T-helper 2 cell treated with Interferon-gamma antibody and Interleukin-4, amounts not matched to agents 100 ng/mL and 5 ng/mL, for 36 hours (primary cell): ENCODE measurements at regions not wholly inside any gene's neighbourhood (a gene's known extent, or its start where the extent isn't known, plus 50 kb on each side); places are given as distances from the start of the nearest gene placed in this dataset.
"Not testable (repeated sequence)": the region's sequence is repeated elsewhere in the genome, so short reads cannot be mapped to it uniquely, and the experiment has no call there.

ENCODE experiments used
- intact Hi-C: fragments of 100-400 bp; cut with micrococcal nuclease; formaldehyde crosslinking; loops from one replicate; pipeline ENCODE4 v1.15.1; 2023

DNA sequence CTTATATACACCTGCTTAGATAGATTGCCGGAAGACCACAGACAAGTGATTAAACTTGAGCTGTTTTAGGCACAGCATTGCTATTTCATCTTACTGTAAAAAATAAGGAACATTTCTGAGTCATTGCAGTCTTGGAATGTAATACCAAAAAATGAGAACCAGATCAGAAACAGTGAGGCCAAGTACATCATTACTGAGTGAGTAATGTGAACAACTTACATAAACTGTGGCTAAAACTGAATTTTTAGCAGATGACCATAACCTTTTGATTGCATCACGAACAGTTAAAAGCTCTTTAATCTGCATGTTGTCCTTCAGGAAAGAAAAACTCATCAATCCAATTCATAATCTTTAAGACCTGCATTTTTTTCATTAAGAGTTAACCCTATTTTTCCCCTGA lies 157.1 kb upstream of the FGF10 start:
- intact Hi-C loops = no loop called here

DNA sequence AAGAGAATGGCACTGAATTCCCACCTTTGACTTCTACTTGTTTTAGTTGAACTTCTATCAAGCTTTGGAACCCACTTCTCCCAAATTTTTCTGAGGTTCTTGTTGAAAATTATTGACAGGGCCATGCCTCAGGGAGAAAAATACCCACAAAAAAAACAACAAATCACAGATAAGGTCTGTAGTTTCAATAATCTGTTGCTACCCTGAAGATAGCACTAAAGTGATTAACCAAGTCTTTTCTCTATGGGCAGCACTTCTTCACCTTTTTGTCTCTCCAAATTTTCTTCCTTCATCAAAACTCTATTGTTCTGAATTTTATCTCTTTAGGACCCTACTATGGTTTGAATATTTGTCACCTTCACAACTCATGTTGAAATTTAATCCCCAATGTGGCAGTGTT lies 154.3 kb upstream of the FGF10 start:
- intact Hi-C loops = no loop called here

DNA sequence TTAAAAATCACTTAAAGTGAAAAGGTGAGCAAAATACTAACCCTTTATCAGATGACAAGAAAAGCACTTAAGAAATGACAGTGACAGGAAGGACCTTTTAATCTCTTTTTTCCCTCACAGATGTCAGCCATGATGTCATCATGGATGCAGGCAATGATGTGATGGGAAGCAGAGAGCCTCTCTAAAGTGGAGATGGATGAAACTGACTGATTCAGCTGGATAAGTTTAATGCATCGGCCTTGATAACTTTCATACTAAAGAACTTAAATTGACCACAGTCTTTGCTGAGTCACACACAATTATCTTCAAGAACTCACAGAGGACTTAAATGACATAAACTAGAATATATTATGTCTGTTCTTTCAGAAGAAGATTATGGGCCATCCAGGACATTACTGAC lies 153.2 kb upstream of the FGF10 start:
- intact Hi-C loops = no loop called here

DNA sequence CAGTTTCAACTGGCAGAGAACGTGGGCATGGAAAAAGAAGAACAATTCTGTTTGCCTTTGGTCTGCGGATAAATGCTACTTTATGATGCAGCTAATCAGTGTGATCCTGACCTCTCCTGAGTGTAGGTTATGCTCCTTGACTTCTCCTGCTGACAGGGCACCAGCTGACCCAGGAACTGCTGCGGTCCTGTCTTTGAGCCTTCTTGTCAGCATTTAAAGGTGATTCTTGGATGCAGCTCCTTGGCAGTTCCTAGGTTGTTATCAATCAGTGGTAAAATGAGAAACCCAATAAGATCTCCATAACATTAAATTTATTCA lies 150.3 kb upstream of the FGF10 start:
- intact Hi-C loops = no loop called here

DNA sequence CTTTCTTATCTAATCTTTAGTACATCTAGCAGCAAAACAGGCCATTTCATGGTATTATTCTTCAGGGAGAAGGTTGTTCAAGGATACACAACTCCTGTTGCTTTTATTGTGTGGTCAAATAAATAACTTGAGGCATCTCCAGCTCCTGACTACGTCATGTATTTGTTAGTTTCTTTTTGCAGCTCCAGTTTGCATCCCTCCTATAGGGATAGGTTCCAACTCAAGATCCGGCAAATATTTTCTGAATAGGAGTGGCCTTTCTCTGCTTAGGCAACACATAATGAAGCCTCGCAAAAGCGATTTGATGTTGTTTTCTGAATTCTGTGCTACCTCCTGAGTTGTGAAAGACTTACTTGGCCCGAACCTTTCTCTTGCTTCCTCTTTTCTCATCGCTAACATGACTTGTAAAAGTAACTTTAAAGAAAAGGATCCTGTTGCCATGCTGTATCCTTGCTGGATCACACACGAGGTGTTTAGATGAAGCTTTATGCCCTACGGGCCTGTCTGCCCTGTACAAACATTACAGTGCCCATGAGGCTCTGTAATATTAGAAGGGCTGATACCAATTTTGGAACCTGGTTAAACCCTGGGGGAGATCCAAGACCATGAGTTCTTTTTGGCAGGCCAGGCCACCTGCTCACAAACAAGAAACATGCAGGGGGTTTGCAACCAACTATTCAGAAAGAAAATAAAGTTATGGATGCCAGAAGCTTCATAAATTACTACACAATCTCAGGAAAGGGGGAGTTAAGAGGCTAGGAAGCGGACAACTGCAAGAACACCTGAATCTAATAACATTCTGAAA lies 149.8 kb upstream of the FGF10 start:
- intact Hi-C loops = no loop called here

DNA sequence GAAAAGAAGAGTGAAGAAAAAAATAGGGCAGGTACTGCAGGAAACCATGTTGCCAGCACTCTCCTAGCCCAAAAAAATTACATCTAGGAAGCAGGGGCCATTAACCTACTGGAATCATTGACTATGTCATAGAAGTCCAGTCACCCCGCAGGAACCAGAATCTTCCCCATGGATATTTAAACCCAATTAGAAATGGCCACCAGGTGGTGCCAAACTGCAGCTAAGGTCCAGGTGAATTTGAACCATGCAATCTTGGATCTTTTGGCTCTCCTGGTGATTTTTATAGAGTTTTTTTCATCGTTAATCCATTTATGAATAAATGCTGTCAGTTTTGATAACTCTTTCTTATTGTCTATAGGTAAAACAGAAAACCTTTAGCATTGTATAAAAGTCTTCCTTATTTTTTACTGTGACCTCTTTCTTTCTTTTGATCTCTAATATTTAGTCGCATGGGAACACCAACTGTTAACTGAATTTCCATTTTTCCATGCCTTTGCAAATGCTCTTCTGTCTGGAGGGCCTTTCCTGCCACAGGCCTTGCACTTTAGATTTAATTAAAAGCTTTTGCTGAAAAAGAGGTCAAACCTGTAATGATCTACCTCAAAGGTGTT lies 147.5 kb upstream of the FGF10 start:
- intact Hi-C loops = loop anchor here (1.0 kb wide), 1 partner anchor 238 kb away; no protein-coding TSS in a partner anchor

DNA sequence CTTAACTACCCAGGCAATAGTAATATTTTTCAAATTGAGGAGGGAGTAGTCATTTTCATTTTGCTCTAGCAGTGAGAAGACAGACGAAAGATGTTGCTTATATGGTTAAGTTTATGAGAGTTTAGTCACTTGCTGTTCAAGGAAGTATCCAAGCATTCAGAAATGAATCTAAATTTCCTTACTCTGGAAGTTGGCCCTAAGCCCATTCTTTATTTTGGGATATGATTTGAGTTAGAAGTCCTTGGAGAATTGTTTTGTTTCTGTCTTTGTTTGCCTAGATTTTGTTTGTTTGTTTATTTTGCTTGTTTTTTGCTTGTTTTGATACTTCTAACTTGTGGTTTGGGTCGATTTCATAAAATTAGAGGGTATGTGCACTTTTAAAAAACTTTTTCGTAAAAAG lies 146.4 kb upstream of the FGF10 start:
- intact Hi-C loops = loop anchor here (1.0 kb wide), 1 partner anchor 239 kb away; no protein-coding TSS in a partner anchor

DNA sequence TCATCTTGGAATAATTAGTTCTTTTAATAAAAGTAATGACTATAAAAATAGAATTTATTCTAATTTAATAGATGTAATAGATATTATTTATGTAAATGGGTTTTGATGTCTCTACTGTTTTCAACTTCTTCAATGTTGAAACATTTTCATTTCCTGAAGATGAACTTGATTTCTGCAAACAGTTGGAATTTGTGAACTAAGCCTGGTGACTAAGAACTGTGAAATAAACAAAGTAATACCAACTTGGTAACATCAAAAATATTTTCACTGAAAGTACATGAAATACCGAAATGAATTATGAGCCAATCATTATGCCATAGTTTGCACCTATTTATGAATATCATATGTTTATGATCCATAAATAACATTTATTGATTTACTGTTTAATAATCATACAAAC lies 143.8 kb upstream of the FGF10 start:
- intact Hi-C loops = no loop called here

DNA sequence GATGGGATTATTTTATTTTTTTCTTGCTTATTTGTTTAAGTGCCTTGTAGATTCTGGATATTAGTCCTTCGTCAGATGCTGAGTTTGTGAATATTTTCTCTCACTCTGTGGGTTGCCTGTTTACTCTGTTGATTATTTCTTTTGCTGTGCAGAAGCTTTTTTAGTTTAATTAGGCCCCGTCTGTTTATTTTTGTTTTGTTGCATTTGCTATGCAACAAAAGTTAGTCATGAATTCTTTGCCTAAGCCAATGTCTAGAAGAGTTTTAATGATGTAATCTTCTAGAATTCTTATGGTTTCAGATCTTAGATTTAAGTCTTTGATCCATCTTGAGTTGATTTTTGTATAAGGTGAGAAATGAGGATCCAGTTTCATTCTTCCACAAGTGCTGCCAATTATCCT lies 142.5 kb upstream of the FGF10 start:
- intact Hi-C loops = not testable (repeated sequence)

DNA sequence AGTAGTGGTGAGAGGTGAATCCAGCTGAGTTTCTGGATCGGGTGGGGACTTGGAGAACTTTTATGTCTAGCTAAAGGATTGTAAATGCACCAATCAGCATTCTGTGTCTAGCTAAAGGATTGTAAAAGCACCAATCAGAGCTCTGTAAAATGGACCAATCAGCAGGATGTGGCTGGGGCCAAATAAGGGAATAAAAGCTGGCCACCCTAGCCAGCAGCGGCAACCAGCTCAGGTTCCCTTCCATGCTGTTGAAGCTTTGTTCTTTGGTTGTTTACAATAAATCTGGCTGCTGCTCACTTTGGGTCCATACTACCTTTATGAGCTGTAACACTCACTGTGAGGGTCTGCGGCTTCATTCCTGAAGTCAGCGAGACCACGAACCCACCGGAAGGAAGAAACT lies 141.6 kb upstream of the FGF10 start:
- intact Hi-C loops = not testable (repeated sequence)

DNA sequence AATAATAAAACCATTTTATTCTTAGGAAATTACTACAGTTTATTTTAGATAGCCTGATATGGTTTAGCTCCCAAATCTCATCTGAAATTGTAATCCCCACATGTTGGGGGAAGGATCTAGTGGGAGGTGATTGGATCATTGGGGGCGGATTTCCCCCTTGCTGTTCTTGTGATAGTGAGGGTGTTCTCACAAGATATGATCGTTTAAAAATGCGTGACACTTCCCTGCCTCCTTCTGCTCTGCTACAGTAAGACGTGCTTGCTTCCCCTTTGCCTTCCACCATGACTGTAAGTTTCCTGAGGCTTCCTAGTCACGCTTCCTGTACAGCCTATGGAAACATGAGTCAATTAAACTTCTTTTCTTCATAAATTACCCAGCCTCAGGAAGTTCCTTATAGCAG lies 122.4 kb upstream of the FGF10 start:
- intact Hi-C loops = no loop called here

DNA sequence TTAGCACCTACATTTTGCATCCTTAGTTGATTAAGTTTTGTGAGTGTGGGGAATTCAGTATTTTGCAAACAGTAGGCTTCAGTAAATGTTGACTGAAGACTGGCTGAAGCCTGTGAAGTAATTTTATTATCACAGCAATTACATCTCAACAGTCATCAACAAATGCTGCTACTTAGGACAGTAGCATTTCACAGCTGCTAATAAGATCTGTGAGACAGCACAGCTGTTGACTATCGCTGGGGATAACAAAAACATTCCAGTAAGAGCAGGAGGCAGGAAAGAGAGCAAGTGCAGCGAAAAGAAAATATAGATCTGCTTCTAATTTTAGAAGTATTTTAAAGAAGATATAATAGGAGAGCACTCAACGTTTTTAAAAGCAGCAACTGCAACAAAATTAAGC lies 117.3 kb upstream of the FGF10 start:
- intact Hi-C loops = no loop called here

DNA sequence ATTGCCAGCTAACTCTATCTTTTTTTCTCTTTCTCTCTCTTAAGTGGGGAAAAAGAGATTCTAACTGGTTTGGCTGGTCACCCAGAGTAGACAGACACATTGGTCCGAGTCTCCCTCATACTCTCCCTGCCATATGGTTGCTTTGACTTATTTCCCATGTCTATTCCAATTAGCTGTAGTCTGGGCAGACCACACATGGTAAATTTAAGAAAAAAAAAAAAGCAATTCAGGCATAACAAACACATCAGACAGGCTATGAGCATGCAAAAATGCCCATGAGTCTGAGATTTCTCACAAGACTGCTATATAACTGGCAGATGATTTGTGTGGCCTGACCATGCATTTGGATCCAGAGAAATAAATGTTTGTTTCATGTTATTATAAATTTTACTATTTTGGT lies 110.2 kb upstream of the FGF10 start:
- intact Hi-C loops = no loop called here

DNA sequence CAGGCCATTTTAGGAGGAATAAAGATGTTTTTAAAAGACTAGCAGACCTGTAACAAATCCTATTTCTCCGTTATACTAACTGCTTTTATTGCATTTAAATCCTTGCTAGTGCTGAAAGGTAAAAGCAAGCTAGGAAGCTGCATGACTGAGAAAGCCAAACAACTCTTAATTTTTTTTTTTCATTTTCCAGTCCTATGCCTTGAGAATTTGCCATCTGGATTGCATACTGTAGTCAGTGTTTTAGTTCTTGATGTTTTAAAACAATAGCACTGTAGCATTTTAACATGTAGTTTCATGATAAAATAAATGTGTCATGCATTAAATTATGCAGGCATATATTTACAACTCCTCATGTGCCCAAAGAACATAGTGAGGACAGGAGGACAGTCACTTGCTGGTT lies 108.4 kb upstream of the FGF10 start:
- intact Hi-C loops = no loop called here

DNA sequence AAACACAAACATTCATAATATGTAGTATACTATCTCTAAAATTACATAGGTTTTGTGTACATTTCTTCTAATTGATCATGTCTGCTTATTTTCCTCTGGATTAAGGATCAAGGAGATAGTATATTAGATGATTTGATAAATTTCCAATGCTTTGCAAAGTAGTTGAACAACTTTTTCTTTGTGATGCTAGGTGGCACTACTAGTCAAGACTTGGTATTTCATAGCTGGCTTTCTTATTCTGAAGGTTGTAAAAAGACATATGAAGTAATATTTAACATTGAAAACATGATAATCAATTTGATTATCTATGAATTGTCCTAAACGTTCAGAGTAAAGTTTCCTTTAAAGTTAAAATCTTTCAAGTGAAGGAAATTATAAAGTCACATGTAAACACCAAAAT lies 106.1 kb upstream of the FGF10 start:
- intact Hi-C loops = no loop called here

DNA sequence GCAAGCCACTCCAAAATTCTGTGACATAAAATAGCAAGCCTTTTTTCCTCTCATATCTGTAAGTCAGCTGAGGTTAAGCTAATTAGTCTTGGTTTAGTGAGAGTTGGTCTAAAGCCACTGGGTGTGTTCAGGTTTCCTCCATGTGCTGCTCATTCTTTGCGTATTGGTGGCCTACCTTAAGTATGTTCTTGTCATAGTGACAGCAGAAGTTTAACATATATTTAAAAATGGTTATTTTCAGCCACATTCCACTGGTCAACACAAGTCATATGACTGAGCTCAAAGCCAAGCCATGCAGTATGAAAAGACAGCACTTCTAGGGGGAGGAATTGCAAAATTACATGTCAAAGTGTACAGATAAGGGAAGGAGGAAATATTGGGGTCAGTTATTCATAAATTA lies 100.5 kb upstream of the FGF10 start:
- intact Hi-C loops = no loop called here

DNA sequence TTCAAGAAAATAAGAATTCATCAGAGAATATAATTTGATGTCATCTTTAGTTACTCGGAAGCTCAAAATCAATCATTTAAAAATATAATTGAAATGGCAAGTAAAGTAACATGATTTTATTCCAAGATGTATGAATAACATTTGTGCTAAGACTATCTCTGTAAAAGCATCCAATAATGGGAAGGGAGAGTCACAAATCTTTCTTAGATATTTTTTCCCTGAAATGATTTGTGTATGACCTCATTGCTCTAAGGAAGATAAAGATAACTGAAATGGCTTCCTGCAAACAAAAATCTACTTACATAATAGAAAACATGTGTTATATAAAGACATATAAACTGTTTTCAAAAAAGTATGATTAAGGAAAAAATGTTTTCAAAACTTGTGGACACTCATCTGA lies 97.4 kb upstream of the FGF10 start:
- intact Hi-C loops = no loop called here

DNA sequence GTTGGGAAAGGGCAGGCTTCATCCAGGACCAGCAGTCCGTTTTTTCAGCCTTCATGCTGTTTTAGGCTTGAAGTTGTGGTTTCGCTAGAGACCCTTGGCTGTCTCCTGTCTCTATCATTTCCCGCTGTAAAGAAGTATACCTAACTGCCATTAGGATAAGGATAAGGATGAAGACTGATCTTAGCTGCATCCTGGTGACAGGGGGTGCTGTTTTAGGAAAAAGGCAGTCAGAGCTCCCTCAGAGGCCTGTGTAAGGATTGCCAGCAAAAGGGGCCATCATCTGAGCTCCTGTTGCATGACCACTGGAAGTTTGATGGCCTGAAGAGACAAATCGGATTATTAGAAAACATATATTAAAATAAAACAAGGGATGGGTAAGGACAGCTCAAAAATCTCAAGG lies 64.8 kb upstream of the FGF10 start:
- intact Hi-C loops = no loop called here

DNA sequence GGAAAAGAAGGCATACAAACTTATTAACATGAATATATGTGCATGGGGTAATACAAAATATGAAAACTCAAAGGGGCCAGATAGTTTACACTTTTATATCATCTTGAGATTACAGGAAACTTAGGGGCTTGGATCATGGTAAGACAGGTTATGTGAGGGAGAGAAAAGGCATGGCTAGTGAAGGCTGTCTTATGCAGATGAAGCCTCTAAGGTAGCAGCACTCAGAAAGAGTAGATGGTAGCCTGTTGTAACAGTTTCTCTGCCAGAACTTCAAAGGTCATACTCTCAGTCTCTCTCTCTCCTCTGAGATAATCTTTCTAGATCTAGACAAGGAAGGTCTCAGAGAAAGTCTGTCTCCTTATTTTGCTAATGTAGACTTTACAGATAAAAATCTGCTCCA lies 57.2 kb upstream of the FGF10 start:
- intact Hi-C loops = no loop called here

DNA sequence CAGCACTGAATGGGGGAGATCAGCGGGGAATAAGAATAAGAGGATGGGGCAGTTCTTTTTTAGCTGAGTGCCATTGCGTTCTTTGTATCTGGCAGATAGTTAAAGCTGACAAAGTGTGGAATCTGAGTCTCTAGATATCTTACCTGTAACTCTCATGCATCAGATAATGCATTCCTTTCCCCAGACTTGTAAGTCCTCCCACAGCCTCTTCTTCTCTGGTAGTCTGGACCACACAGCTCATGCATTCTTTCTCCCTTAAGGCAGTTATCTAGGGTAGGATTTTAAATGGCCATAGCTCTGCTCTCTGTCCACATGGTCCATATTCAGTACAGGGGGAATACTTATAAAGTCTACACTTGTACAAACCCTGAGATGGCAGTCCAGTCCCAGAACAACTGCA lies 54.0 kb upstream of the FGF10 start:
- intact Hi-C loops = no loop called here

DNA sequence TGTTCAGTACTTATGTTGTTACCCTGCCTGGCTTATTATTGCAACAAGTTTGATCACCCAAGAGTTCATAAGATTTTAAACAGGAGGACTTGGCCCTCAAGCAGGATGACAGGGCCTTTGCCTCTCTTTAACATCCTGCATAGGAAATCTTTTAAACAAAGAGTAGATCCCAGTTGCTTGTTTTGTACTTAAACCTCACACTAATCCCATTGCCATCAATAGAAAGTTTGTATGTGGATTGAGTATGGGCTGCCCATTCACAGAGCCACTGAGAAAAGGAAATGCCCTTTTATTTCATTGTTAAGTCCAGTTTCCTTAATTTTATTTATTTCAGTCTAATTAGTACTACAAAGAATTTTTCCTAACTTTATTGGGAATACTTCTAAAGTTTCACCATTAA lies 52.2 kb upstream of the FGF10 start:
- intact Hi-C loops = no loop called here

DNA sequence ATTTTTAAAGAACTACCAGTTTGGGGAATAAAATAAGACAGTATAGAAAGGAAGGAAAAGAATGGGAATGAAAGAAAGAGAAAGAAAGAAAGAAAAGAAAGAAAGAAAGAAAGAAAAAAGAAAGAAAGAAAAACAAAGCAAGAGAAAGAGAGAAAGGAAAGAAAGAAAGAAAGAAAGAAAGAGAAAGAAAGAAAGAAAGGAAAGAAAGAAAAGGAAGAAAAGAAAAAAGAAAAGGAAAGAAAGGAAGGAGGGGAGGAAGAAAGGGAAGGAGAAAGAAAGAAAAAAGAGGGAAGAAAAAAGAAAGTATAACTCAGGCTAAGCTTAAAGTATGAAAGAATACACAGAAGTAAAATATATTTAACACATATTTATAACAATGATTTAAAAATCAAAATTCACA lies 51.0 kb upstream of the FGF10 start:
- intact Hi-C loops = no loop called here
